Endothelial cell of umbilical vein (primary cell): ENCODE measurements at regions not wholly inside any gene's neighbourhood (a gene's known extent, or its start where the extent isn't known, plus 50 kb on each side); places are given as distances from the start of the nearest gene placed in this dataset.

ENCODE experiments used
- BruUV-seq: library from RNA; stranded (reverse); fragments of 400-500 nt; replicated peaks from 2 replicates; lab custom pipeline; 2021; lab: Mats Ljungman, UMichigan
- CTCF ChIA-PET: fragments of 300-600, 350-600 bp; sonication (Branson Sonifier 250); formaldehyde crosslinking; loops from one replicate; lab custom pipeline; 2021; ENCODE audit warnings: antibody characterized with exemption, inconsistent platforms; lab: Charles Lee
- POLR2A ChIA-PET: fragments of 300-600, 350-600 bp; sonication (Branson Sonifier 250); formaldehyde crosslinking; loops from one replicate; lab custom pipeline; 2021; ENCODE audit warnings: antibody characterized with exemption, inconsistent platforms; lab: Charles Lee
- DNase-seq: peaks from one replicate; pipeline ENCODE4 v3.0.0-alpha.2; 2011; ENCODE audit warnings: low read depth, low spot score
- FAIRE-seq: peaks from 2 replicates; lab custom pipeline; 2011; peaks lifted over from hg19 to GRCh38; lab: Jason Lieb, UNC
- H2AFZ ChIP-seq: 2 replicates; pipeline ENCODE4 v1.6.0; 2012; ENCODE audit warnings: low read depth, low read length, control low read depth, inconsistent platforms
- H3K27ac ChIP-seq: 2 replicates; pipeline ENCODE4 v1.5.1; 2011; ENCODE audit warnings: low read depth, mild to moderate bottlenecking, control low read depth, low read length, moderate library complexity; ENCODE audit not compliant: insufficient read depth
- H3K27me3 ChIP-seq, 2 experiments: 2 replicates each; pipeline versions ENCODE4 v1.6.0 to v1.6.1; 2011; ENCODE audit warnings: low read length in 2 of 2, mixed read lengths in 1 of 2; ENCODE audit not compliant: control insufficient read depth in 2 of 2, insufficient read depth in 2 of 2
- H3K36me3 ChIP-seq, 2 experiments: 2 replicates in 1 of 2; 3 replicates in 1 of 2; pipeline ENCODE4 v1.5.1; 2011; ENCODE audit warnings: low read length in 2 of 2, mild to moderate bottlenecking in 1 of 2, moderate library complexity in 1 of 2; ENCODE audit not compliant: control insufficient read depth in 2 of 2, insufficient read depth in 2 of 2; ENCODE audit errors: extremely low read depth in 1 of 2
- H3K4me1 ChIP-seq: 3 replicates; pipeline ENCODE4 v1.5.1; 2011; ENCODE audit warnings: mild to moderate bottlenecking, low read length; ENCODE audit not compliant: control insufficient read depth, insufficient read depth; ENCODE audit errors: extremely low read depth
- H3K4me2 ChIP-seq: 2 replicates; pipeline ENCODE4 v1.6.1; 2011; ENCODE audit warnings: low read length, control low read depth, mixed read lengths; ENCODE audit not compliant: insufficient read depth
- H3K4me3 ChIP-seq, 3 experiments: fragments of 200-600 bp in 1 of 3; sonication (generic), shearing (Covaris generic) in 1 of 3; replicated peaks in 1 of 3; 2 replicates each; pipeline ENCODE4 v1.5.1; 2011 to 2016; ENCODE audit warnings: control low read depth in 3 of 3, low read length in 3 of 3, mild to moderate bottlenecking in 2 of 3, inconsistent platforms in 1 of 3, low read depth in 1 of 3, moderate library complexity in 1 of 3; ENCODE audit not compliant: insufficient read depth in 1 of 3
- H3K79me2 ChIP-seq: 2 replicates; pipeline ENCODE4 v1.6.0; 2012; ENCODE audit warnings: low read length, inconsistent platforms; ENCODE audit not compliant: control insufficient read depth, insufficient read depth
- H3K9ac ChIP-seq: replicated peaks from 2 replicates; pipeline ENCODE3; 2011; ENCODE audit warnings: low read length, control low read depth; ENCODE audit not compliant: insufficient read depth; ENCODE audit errors: extremely low read depth
- H3K9me1 ChIP-seq: replicated peaks from 3 replicates; pipeline ENCODE4 v1.6.0; 2011; ENCODE audit warnings: mild to moderate bottlenecking, low read length; ENCODE audit not compliant: control insufficient read depth, insufficient read depth; ENCODE audit errors: extremely low read depth
- H3K9me3 ChIP-seq: replicated peaks from 2 replicates; pipeline ENCODE4 v1.5.1; 2012; ENCODE audit warnings: low read length, inconsistent platforms; ENCODE audit not compliant: control insufficient read depth, insufficient read depth
- H4K20me1 ChIP-seq: replicated peaks from 2 replicates; pipeline ENCODE3; 2011; ENCODE audit warnings: mild to moderate bottlenecking, low read length; ENCODE audit not compliant: control insufficient read depth, insufficient read depth; ENCODE audit errors: extremely low read depth
- EZH2 ChIP-seq: IDR thresholded peaks from 2 replicates; pipeline ENCODE4 v1.6.1; 2012; ENCODE audit warnings: borderline replicate concordance, low read depth, mild to moderate bottlenecking, moderate library complexity, low read length, inconsistent platforms; ENCODE audit not compliant: severe bottlenecking
- FOS ChIP-seq: IDR thresholded peaks from 2 replicates; pipeline ENCODE4 v1.6.1; 2011; ENCODE audit warnings: mild to moderate bottlenecking, low read length, moderate library complexity, borderline replicate concordance; ENCODE audit not compliant: insufficient read depth
- GATA2 ChIP-seq: IDR thresholded peaks from 2 replicates; pipeline ENCODE4 v1.7.0; 2011; ENCODE audit warnings: low read depth, mild to moderate bottlenecking, moderate library complexity, mixed read lengths, low read length; ENCODE audit not compliant: insufficient read length, insufficient read depth
- JUN ChIP-seq: IDR thresholded peaks from 2 replicates; pipeline ENCODE4 v1.6.1; 2011; ENCODE audit warnings: borderline replicate concordance, low read depth; ENCODE audit not compliant: insufficient read length, insufficient read depth
- MYC ChIP-seq: IDR thresholded peaks from one replicate; pipeline ENCODE4 v1.6.1; 2011; ENCODE audit warnings: mild to moderate bottlenecking, low read depth, low read length
- POLR2A ChIP-seq: IDR thresholded peaks from 2 replicates; pipeline ENCODE4 v1.6.1; 2012; ENCODE audit warnings: low read depth, mild to moderate bottlenecking, control low read depth, low read length
- POLR2AphosphoS5 ChIP-seq: IDR thresholded peaks from 2 replicates; pipeline ENCODE4 v1.6.1; 2012; ENCODE audit warnings: low read depth, mild to moderate bottlenecking, control low read depth, low read length, moderate library complexity; ENCODE audit not compliant: insufficient read depth
- dilution Hi-C: fragments of 300-500 bp; cut with MboI; formaldehyde crosslinking; loops from one replicate; pipeline ENCODE4 v1.15.0; 2019; ENCODE audit warnings: low sequenced_read_pairs; ENCODE audit not compliant: extremely low pct_ligation_motif_present
- intact Hi-C: fragments of 100-400 bp; cut with micrococcal nuclease; formaldehyde crosslinking; loops from one replicate; pipeline ENCODE4 v1.10.0; 2022
- TF ChIP-seq, protein P1 (sequence below): IDR thresholded peaks from 2 replicates; pipeline ENCODE4 v1.6.1; 2011; ENCODE audit not compliant: insufficient read depth, insufficient read length
- TF ChIP-seq, protein P2 (sequence below), 2 donors: IDR thresholded peaks; 1 replicate in 1 of 2; 2 replicates in 1 of 2; pipeline ENCODE4 v1.5.1; 2011; ENCODE audit warnings: low read length in 2 of 2, mild to moderate bottlenecking in 2 of 2, moderate library complexity in 2 of 2, control low read depth in 1 of 2, inconsistent platforms in 1 of 2, low read depth in 1 of 2; ENCODE audit not compliant: insufficient read depth in 1 of 2; ENCODE audit errors: extremely low read depth in 1 of 2

DNA sequence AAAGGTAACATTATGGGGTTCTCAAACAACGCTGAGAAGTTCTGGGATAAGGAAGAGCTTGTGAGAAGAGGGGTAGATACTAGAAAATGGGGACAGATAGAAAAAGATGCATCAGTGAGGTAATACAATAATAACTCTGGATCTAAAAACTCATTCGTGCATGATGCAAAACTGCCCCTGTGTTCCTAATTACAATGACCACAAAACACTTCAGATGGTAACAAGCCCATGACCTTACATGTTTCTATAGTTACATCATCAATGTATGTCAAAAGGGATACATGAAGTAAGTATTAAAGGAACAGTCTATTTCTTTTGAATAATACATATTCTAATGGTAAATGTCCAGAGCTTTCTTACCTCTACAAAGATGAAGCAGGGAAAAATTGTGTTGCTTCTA is 110.6 kb upstream of the PLPPR5 start:
- Histone ChIP-seq H3K9me3 (no peaks in the 10 kb centered on the region), H3K36me3 (no peaks in the 10 kb centered on the region), H3K27me3 (no peaks in the 10 kb centered on the region), H4K20me1 (no peaks in the 10 kb centered on the region), H2AFZ (no peak overlapping the region), H3K9ac (no peak overlapping the region), H3K27ac (no peak overlapping the region), H3K4me3 (no peak overlapping the region), H3K4me2 (no peak overlapping the region), H3K4me1 (no peaks in the 10 kb centered on the region), H3K79me2 (no peaks in the 10 kb centered on the region), H3K9me1 (no peaks in the 10 kb centered on the region)
- no TSS peak for BruUV-seq
- CTCF ChIA-PET, result no interaction called here
- DNase-seq, result no peak
- intact Hi-C loops, result no loop called here
- FAIRE-seq, result no peak
- dilution Hi-C loops, result no loop called here
- POLR2A ChIA-PET, result no interaction called here
- TF ChIP-seq MYC (no peak), FOS (no peak), EZH2 (no peak), POLR2AphosphoS5 (no peak), POLR2A (no peak), GATA2 (no peak), JUN (no peak)
- TF ChIP-seq, protein P1, sequence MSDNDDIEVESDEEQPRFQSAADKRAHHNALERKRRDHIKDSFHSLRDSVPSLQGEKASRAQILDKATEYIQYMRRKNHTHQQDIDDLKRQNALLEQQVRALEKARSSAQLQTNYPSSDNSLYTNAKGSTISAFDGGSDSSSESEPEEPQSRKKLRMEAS, result no peak
- TF ChIP-seq, protein P2, sequence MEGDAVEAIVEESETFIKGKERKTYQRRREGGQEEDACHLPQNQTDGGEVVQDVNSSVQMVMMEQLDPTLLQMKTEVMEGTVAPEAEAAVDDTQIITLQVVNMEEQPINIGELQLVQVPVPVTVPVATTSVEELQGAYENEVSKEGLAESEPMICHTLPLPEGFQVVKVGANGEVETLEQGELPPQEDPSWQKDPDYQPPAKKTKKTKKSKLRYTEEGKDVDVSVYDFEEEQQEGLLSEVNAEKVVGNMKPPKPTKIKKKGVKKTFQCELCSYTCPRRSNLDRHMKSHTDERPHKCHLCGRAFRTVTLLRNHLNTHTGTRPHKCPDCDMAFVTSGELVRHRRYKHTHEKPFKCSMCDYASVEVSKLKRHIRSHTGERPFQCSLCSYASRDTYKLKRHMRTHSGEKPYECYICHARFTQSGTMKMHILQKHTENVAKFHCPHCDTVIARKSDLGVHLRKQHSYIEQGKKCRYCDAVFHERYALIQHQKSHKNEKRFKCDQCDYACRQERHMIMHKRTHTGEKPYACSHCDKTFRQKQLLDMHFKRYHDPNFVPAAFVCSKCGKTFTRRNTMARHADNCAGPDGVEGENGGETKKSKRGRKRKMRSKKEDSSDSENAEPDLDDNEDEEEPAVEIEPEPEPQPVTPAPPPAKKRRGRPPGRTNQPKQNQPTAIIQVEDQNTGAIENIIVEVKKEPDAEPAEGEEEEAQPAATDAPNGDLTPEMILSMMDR (IDR thresholded peaks at IDR 0.05; ENCODE audit: extremely low read depth in 1 of 2, insufficient read depth in 1 of 2, low read depth in 1 of 2, low read length in 2 of 2), result no peak
